Activated CD8-positive, alpha-beta T cell treated with anti-CD3 and anti-CD28 coated beads for 36 hours (primary cell): ENCODE measurements at regions not wholly inside any gene's neighbourhood (a gene's known extent, or its start where the extent isn't known, plus 50 kb on each side); places are given as distances from the start of the nearest gene placed in this dataset.

Experiments
- ATAC-seq: fragments of 200-7000 bp; cut with Tn5 transposase; one replicate; pipeline ENCODE4 v1.10.0; 2021; ENCODE audit warnings: mild to moderate bottlenecking, moderate library complexity
- CTCF ChIA-PET: fragments of 350-600 bp; sonication (Branson Sonifier 250); formaldehyde crosslinking; loops from one replicate; lab custom pipeline; 2021; ENCODE audit warnings: antibody characterized with exemption; lab: Charles Lee
- POLR2A ChIA-PET: fragments of 350-600 bp; sonication (Branson Sonifier 250); formaldehyde crosslinking; loops from one replicate; lab custom pipeline; 2021; ENCODE audit warnings: antibody characterized with exemption; lab: Charles Lee
- DNase-seq: peaks from one replicate; pipeline ENCODE4 v3.0.0-alpha.2; 2020
- H3K27ac Mint-ChIP-seq: one replicate; pipeline ENCODE4 v1.8.0; 2021; ENCODE audit warnings: mild to moderate bottlenecking, mixed read lengths
- H3K27me3 Mint-ChIP-seq: one replicate; pipeline ENCODE4 v1.8.0; 2021; ENCODE audit warnings: mixed read lengths
- H3K36me3 Mint-ChIP-seq: one replicate; pipeline ENCODE4 v1.8.0; 2021; ENCODE audit warnings: low read depth, mixed read lengths
- H3K4me1 Mint-ChIP-seq: one replicate; pipeline ENCODE4 v1.8.0; 2021; ENCODE audit warnings: low read depth, mixed read lengths
- H3K4me3 Mint-ChIP-seq: one replicate; pipeline ENCODE4 v1.8.0; 2021; ENCODE audit warnings: mild to moderate bottlenecking, moderate library complexity, mixed read lengths
- H3K9me3 Mint-ChIP-seq: one replicate; pipeline ENCODE4 v1.8.0; 2021; ENCODE audit warnings: mixed read lengths
- CTCF ChIP-seq: fragments of 200-600 bp; IDR thresholded peaks from one replicate; pipeline ENCODE4 v1.8.0; 2022; ENCODE audit warnings: antibody characterized with exemption, mild to moderate bottlenecking
- intact Hi-C: fragments of 100-400 bp; cut with micrococcal nuclease; formaldehyde crosslinking; loops from one replicate; pipeline ENCODE4 v1.10.0; 2022

DNA sequence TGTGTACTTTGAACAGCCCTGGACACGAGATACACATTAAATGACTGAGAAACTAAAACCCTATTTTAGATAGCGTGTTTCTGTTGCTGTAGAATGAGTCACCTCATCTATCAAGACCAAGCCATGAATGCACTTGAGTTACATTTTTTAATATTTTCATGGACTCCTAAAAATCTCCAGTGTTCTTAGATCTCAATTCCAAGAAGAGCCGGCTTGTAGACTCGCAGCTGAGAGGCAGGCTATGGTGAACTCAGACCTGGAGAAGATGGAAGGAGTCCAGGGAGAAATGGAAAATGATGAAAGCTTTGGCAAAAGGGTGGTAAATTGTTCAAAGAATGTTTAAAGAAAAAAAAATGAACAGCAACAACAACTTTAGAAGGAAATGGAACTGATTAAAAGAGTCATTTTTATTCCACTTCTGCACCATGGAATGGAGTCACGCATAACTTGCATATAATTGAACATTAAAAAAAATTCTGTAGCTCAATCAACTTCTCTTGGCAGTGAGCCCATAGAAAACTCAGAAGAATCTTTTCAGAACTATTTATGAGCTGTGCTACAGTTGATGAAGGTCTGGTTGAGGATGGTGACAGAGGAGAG lies 129.8 kb downstream of the MXRA5 start:
- no peak overlapping the region for H3K27ac Mint-ChIP-seq
- H3K9me3 Mint-ChIP-seq, result no peaks in the 10 kb centered on the region
- intact Hi-C loops, result no loop called here
- no peak for ATAC-seq
- H3K27me3 Mint-ChIP-seq, result no peaks in the 10 kb centered on the region
- CTCF ChIA-PET, result no interaction called here
- POLR2A ChIA-PET, result no interaction called here
- DNase-seq, result no peak
- no peak overlapping the region for H3K4me3 Mint-ChIP-seq
- H3K4me1 Mint-ChIP-seq, result no peaks in the 10 kb centered on the region
- TF ChIP-seq CTCF, result no peak
- H3K36me3 Mint-ChIP-seq, result no peaks in the 10 kb centered on the region

DNA sequence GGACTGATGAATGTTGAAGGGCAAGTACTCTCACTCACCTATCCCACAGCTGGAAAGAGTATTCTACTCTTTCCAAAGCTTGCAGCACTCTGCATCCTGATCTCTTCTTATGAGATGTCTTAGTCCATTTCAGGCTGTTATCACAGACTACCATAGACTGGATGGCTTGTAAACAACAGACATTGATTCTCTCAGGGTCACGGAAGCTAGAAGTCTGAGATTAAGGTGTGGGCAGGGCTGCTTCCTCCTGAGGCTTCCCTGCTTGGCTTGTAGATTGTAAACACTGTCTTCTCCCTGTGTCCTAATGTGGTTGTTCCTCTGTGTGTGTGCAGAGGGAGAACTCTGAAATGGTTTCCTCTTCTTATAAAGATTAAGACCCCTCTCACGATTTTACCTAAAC lies 131.2 kb downstream of the MXRA5 start:
- TF ChIP-seq CTCF, result no peak
- no peaks in the 10 kb centered on the region for H3K4me1 Mint-ChIP-seq
- CTCF ChIA-PET, result no interaction called here
- no peaks in the 10 kb centered on the region for H3K36me3 Mint-ChIP-seq
- ATAC-seq, result no peak
- intact Hi-C loops, result no loop called here
- no peak overlapping the region for H3K4me3 Mint-ChIP-seq
- DNase-seq, result no peak
- no peak overlapping the region for H3K27ac Mint-ChIP-seq
- no peaks in the 10 kb centered on the region for H3K9me3 Mint-ChIP-seq
- POLR2A ChIA-PET, result interaction anchor here (0.5 kb wide), 1 partner anchor 219 kb away, joined by 3 read pairs; no protein-coding TSS in a partner anchor
- peaks cover 5% of the 10 kb centered on the region for H3K27me3 Mint-ChIP-seq

DNA sequence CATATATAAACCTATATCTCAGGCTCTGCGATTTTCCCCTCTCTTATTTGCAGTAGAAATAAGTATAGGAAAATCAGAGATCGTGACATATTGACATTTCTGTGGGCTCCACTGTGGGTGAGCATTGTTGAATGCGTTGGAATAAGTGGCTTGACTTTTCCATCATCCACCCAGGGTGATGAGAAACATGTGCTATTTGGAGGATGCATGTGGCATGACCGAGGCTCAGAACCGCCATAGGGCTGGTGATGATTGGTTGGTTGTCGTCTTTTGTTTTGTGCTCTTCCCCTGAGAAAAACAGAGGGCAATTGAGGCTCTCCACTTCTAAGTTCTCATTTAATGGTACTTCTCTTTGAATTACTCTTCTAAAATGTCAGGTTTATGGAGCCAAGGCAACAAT lies 140.1 kb downstream of the MXRA5 start:
- CTCF ChIA-PET, result no interaction called here
- Mint-ChIP-seq H3K4me1 (no peaks in the 10 kb centered on the region), H3K36me3 (no peaks in the 10 kb centered on the region), H3K27ac (no peak overlapping the region), H3K27me3 (peaks cover 5% of the 10 kb centered on the region), H3K4me3 (no peak overlapping the region), H3K9me3 (no peaks in the 10 kb centered on the region)
- intact Hi-C loops, result no loop called here
- ATAC-seq (no peak), DNase-seq (no peak)
- POLR2A ChIA-PET, result no interaction called here
- TF ChIP-seq CTCF, result no peak

- Mint-ChIP-seq H3K4me3 (no peak overlapping the region), H3K27me3 (no peaks in the 10 kb centered on the region), H3K9me3 (no peaks in the 10 kb centered on the region), H3K27ac (no peak overlapping the region), H3K4me1 (no peaks in the 10 kb centered on the region), H3K36me3 (no peaks in the 10 kb centered on the region)
- ATAC-seq, result no peak
- no peak for DNase-seq
- TF ChIP-seq CTCF, result no peak
- CTCF ChIA-PET, result no interaction called here
- intact Hi-C loops, result no loop called here
- POLR2A ChIA-PET, result no interaction called here
Measured at GRCh38 chrX:3204606-3205005, 141.8 kb downstream of the MXRA5 start.

DNA sequence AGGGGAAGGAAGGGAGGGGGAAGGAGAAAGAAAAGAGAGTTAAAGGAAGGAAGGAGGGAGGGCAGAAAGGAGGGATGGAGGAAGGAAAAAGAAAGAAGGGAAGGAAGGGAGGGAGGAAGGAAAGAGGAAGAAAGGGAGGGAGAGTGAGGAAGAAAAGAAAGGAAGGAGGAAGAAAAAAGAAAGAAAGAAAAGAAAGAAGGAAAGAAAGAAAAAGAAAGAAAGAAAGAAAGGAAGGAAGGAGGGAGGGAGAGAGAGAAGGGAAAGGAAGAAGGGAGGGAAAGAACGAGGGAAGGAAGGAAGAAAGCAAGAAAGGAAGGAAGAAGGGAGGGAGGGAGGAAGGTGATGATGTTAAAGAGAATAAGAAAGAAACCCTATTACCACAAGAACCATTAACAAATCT lies 150.6 kb downstream of the MXRA5 start:
- TF ChIP-seq CTCF, result no peak
- POLR2A ChIA-PET, result no interaction called here
- no peak for ATAC-seq
- no peaks in the 10 kb centered on the region for H3K4me1 Mint-ChIP-seq
- H3K36me3 Mint-ChIP-seq, result no peaks in the 10 kb centered on the region
- H3K27ac Mint-ChIP-seq, result no peak overlapping the region
- intact Hi-C loops, result no loop called here
- no peak for DNase-seq
- no peak overlapping the region for H3K4me3 Mint-ChIP-seq
- peaks cover 2% of the 10 kb centered on the region for H3K9me3 Mint-ChIP-seq
- CTCF ChIA-PET, result no interaction called here
- H3K27me3 Mint-ChIP-seq, result no peaks in the 10 kb centered on the region
